Thyroid gland (tissue), 4 donors: ENCODE measurements at regions not wholly inside any gene's neighbourhood (a gene's known extent, or its start where the extent isn't known, plus 50 kb on each side); places are given as distances from the start of the nearest gene placed in this dataset.

Source experiments
- POLR2A ChIP-seq, 2 donors: fragments of 450-650 bp; IDR thresholded peaks; one replicate each; pipeline ENCODE4 v1.6.1; 2017; ENCODE audit warnings: antibody characterized with exemption in 2 of 2, mild to moderate bottlenecking in 2 of 2, moderate library complexity in 1 of 2
- TF ChIP-seq, protein P1 (sequence below), 6 experiments: fragments of 200-600 bp in 3 of 6; fragments of 450-650 bp in 3 of 6; sonication (generic) in 3 of 6; IDR thresholded peaks; one replicate each; pipeline ENCODE4 v1.5.1; 2016 to 2019; ENCODE audit warnings: antibody characterized with exemption in 6 of 6, mild to moderate bottlenecking in 2 of 6, inconsistent platforms in 1 of 6, moderate library complexity in 1 of 6

DNA sequence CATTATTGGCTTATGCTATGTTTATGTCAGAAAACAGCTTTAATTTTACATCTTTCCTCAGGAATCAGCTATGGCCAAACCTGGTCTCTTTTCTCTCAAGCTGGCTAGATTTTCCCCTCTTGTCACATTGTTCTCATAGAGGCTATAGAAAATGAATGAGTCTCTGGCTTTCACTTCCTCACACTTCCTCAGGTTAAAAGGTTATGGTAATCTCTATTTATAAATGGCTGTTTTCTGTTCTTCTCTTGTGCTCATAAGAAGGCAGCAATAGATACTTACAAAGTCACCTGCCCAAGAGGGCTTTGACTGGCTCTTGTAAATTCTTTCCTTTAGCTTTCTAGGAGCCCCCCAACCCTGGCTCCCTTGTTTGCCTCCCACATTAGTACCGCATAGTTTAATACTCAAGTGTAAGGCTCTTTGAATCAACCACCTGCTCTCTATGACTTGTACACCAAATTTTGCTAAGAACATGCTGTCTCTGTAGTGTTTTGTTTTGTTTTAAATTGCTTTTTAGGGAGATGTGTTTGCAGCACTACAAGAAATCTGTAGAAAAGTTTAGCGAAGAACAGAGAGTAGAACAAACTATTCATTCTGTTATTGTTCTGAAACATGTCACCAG, 897.4 kb upstream of the CITED2 start:
- TF ChIP-seq POLR2A (IDR thresholded peaks at IDR 0.05) = no peak
- TF ChIP-seq, protein P1, sequence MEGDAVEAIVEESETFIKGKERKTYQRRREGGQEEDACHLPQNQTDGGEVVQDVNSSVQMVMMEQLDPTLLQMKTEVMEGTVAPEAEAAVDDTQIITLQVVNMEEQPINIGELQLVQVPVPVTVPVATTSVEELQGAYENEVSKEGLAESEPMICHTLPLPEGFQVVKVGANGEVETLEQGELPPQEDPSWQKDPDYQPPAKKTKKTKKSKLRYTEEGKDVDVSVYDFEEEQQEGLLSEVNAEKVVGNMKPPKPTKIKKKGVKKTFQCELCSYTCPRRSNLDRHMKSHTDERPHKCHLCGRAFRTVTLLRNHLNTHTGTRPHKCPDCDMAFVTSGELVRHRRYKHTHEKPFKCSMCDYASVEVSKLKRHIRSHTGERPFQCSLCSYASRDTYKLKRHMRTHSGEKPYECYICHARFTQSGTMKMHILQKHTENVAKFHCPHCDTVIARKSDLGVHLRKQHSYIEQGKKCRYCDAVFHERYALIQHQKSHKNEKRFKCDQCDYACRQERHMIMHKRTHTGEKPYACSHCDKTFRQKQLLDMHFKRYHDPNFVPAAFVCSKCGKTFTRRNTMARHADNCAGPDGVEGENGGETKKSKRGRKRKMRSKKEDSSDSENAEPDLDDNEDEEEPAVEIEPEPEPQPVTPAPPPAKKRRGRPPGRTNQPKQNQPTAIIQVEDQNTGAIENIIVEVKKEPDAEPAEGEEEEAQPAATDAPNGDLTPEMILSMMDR (IDR thresholded peaks at IDR 0.05) = no peak
